22Rv1 (cell line): ENCODE measurements at regions not wholly inside any gene's neighbourhood (a gene's known extent, or its start where the extent isn't known, plus 50 kb on each side); places are given as distances from the start of the nearest gene placed in this dataset.

Experiments used
- H3K27ac ChIP-seq: fragments of 450-650 bp; 2 replicates; pipeline ENCODE4 v1.5.1; 2017
- CTCF ChIP-seq: fragments of 450-650 bp; IDR thresholded peaks from 2 replicates; pipeline ENCODE4 v1.5.1; 2017; ENCODE audit warnings: mild to moderate bottlenecking
- ZFX ChIP-seq: fragments of 450-650 bp; IDR thresholded peaks from 2 replicates; pipeline ENCODE4 v1.6.1; 2017; ENCODE audit warnings: antibody characterized with exemption, borderline replicate concordance

GRCh38 chr12:24404086-24404815 is 454.8 kb upstream of the SOX5 start:
- no peak overlapping the region for H3K27ac ChIP-seq
- TF ChIP-seq CTCF (no peak), ZFX (no peak)

DNA sequence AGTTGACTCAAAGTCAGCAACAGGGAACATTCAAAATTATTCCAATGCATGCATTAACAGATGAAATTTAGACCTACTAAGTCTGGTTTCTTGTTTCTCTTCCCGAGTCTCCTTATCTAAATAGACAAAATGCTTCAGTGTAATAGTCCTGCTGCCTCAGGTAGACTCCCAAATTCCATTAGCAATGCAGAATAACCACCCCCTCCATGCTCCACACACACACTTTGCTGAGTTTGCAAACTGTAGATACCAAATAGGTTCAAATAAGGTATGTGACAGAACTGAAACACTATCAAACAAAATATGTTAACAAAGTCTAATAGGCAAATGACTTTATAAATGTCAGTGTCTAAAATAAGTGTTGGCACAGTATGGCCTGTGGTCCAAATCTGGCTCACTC is 451.1 kb upstream of the SOX5 start:
- no peak overlapping the region for H3K27ac ChIP-seq
- TF ChIP-seq CTCF (no peak), ZFX (no peak)

DNA sequence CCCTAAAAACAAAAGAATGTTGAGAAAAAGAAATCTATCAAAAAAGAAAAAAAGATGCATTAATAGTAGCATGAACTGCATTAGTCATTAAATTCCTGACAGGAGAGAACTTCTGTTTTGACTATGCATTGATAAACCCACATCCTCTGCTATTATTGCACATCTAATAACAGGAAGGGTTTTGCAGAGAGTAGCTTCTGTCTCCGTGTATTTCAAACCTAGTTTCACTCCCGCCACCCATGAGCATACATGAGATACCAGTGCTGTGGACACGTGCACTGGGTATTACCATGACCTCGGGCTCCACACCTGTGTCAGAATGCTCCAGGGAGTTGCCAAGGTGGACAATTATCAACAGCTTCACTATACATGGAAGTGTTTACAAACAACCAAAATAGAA is 449.1 kb upstream of the SOX5 start:
- TF ChIP-seq ZFX (no peak), CTCF (no peak)

DNA sequence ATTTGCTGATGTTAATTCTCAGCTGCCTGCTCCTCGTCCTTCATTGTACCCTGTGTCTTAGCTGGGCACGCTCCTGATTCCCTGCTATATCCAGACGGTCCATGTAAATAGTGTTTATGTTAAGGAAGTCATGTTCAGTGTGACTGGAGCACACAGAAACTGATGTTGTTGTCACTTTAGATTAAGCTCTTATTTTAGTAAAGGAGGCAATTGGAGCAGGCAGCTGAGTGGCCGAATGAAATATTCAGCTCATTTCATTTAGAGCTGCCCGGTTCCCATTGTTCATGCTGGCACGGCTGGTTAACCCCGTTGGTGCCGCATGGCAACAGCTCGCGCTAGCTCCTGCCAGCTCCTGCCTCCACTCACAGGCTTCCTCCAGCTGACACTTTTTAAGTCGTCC is 446.8 kb upstream of the SOX5 start:
- TF ChIP-seq CTCF (no peak), ZFX (no peak)
- no peak overlapping the region for H3K27ac ChIP-seq

More for the DNA sequence above, 449.1 kb upstream of the SOX5 start:
- no peak overlapping the region for H3K27ac ChIP-seq

GRCh38 chr12:24394246-24394645 is 444.8 kb upstream of the SOX5 start:
- H3K27ac ChIP-seq: no peak overlapping the region
- TF ChIP-seq ZFX: no peak
- no peak for TF ChIP-seq CTCF

DNA sequence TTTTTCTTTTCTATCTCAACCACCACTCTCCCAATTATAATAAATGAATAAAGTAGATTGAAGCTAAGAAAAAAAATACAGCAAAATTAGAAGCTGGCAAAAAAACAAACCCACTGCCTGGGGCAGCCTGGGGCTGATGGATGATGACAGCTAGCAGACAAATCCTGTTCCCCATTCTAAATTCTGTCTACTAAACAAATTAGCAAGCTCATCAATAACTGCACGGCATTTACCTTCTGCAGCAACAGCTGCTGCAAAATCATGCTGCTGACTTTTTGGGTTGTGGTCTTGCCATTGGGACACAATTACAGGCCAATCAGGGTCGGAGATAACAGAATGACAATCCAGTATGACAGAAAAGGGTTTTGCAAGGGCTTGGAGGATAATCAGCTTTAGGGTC is 443.6 kb upstream of the SOX5 start:
- no peak overlapping the region for H3K27ac ChIP-seq
- TF ChIP-seq CTCF (no peak), ZFX (no peak)

- TF ChIP-seq ZFX (no peak), CTCF (no peak)
- H3K27ac ChIP-seq: no peak overlapping the region
Observed at GRCh38 chr12:24389394-24389793, 439.9 kb upstream of the SOX5 start.
